Neural cell (in vitro differentiated cells): ENCODE measurements at regions not wholly inside any gene's neighbourhood (a gene's known extent, or its start where the extent isn't known, plus 50 kb on each side); places are given as distances from the start of the nearest gene placed in this dataset.
A peak's percentile ranks its signal among the peaks of the same experiment; 100 is the strongest.

ENCODE experiments used
- H2AFZ ChIP-seq: fragments of 200-600, 300-800 bp; sonication (generic), shearing (Covaris generic); 2 replicates; pipeline ENCODE4 v1.6.0; 2014; ENCODE audit warnings: low read depth, mild to moderate bottlenecking, antibody characterized with exemption, low read length, moderate library complexity
- H3F3A ChIP-seq: fragments of 200-600 bp; shearing (Covaris generic); 2 replicates; pipeline ENCODE4 v1.6.1; 2016; ENCODE audit warnings: mild to moderate bottlenecking, moderate library complexity, mixed read lengths, antibody characterized with exemption, low read length; ENCODE audit not compliant: insufficient read depth, poor library complexity, severe bottlenecking
- H3K27ac ChIP-seq: fragments of 200-600, 300-800 bp; sonication (generic), shearing (Covaris generic); 2 replicates; pipeline ENCODE4 v1.5.1; 2014; ENCODE audit warnings: mild to moderate bottlenecking, low read length, moderate library complexity
- H3K27me3 ChIP-seq: fragments of 300-800, 200-600 bp; sonication (generic), shearing (Covaris generic); 2 replicates; pipeline ENCODE4 v1.6.0; 2014; ENCODE audit warnings: mild to moderate bottlenecking, low read depth, low read length, moderate library complexity; ENCODE audit not compliant: insufficient read depth
- H3K36me3 ChIP-seq: fragments of 300-800, 200-600 bp; sonication (generic), shearing (Covaris generic); 2 replicates; pipeline ENCODE4 v1.5.1; 2014; ENCODE audit warnings: mild to moderate bottlenecking, antibody characterized with exemption, low read length, moderate library complexity; ENCODE audit not compliant: insufficient read depth
- H3K4me2 ChIP-seq: fragments of 300-800, 200-600 bp; sonication (generic), shearing (Covaris generic); 2 replicates; pipeline ENCODE4 v1.6.0; 2014; ENCODE audit warnings: mild to moderate bottlenecking, low read length
- H3K4me3 ChIP-seq: fragments of 300-800, 200-600 bp; sonication (generic), shearing (Covaris generic); 2 replicates; pipeline ENCODE4 v1.5.1; 2014; ENCODE audit warnings: mild to moderate bottlenecking, low read length, moderate library complexity
- H3K79me2 ChIP-seq: fragments of 200-600 bp; shearing (Covaris generic); replicated peaks from 2 replicates; pipeline ENCODE4 v1.6.0; 2014; ENCODE audit warnings: mild to moderate bottlenecking, low read length, moderate library complexity; ENCODE audit not compliant: insufficient read depth
- H3K9ac ChIP-seq: fragments of 300-800, 200-600 bp; sonication (generic), shearing (Covaris generic); 2 replicates; pipeline ENCODE4 v1.6.1; 2016; ENCODE audit warnings: mild to moderate bottlenecking, low read length, mixed read lengths
- H3K9me2 ChIP-seq: fragments of 200-600 bp; shearing (Covaris generic); 2 replicates; pipeline ENCODE4 v1.6.1; 2016; ENCODE audit warnings: mild to moderate bottlenecking, low read length, mixed read lengths; ENCODE audit not compliant: insufficient read depth
- H3K9me3 ChIP-seq: fragments of 200-600, 300-800 bp; sonication (generic), shearing (Covaris generic); 2 replicates; pipeline ENCODE4 v1.6.1; 2016; ENCODE audit warnings: mild to moderate bottlenecking, mixed run types, low read length, moderate library complexity, mixed read lengths
- H4K20me1 ChIP-seq: fragments of 200-600 bp; shearing (Covaris generic); 2 replicates; pipeline ENCODE4 v1.6.1; 2016; ENCODE audit warnings: mild to moderate bottlenecking, mixed run types; ENCODE audit not compliant: insufficient read depth
- CTCF ChIP-seq: fragments of 450-650 bp; IDR thresholded peaks from 2 replicates; pipeline ENCODE4 v1.5.1; 2014; ENCODE audit warnings: antibody characterized with exemption, mild to moderate bottlenecking, moderate library complexity; ENCODE audit not compliant: poor library complexity, severe bottlenecking
- EP300 ChIP-seq: fragments of 450-650 bp; conservative IDR thresholded peaks from 2 replicates; pipeline ENCODE4 v1.6.1; 2014; ENCODE audit warnings: antibody characterized with exemption, mild to moderate bottlenecking, moderate library complexity; ENCODE audit not compliant: poor library complexity, severe bottlenecking
- EZH2 ChIP-seq: fragments of 200-600, 300-800 bp; shearing (Covaris generic), sonication (generic); IDR thresholded peaks from 2 replicates; pipeline ENCODE4 v1.6.1; 2014; ENCODE audit warnings: antibody characterized with exemption, low read length, borderline replicate concordance, mild to moderate bottlenecking; ENCODE audit not compliant: insufficient read depth, poor library complexity, severe bottlenecking
- MXI1 ChIP-seq: fragments of 450-650 bp; conservative IDR thresholded peaks from 2 replicates; pipeline ENCODE4 v1.6.1; 2014; ENCODE audit warnings: antibody characterized with exemption, mild to moderate bottlenecking; ENCODE audit not compliant: poor library complexity, severe bottlenecking
- POLR2AphosphoS5 ChIP-seq: IDR thresholded peaks from 2 replicates; pipeline ENCODE4 v1.6.1; 2012
- RAD21 ChIP-seq: fragments of 450-650 bp; conservative IDR thresholded peaks from 2 replicates; pipeline ENCODE4 v1.6.1; 2014; ENCODE audit warnings: antibody characterized with exemption, mild to moderate bottlenecking, moderate library complexity
- SMC3 ChIP-seq: fragments of 450-650 bp; conservative IDR thresholded peaks from 2 replicates; pipeline ENCODE4 v1.6.1; 2014; ENCODE audit warnings: antibody characterized with exemption, mild to moderate bottlenecking, moderate library complexity; ENCODE audit not compliant: poor library complexity
- TAF1 ChIP-seq: IDR thresholded peaks from 2 replicates; pipeline ENCODE4 v1.6.1; 2012; ENCODE audit warnings: low read depth
- TF ChIP-seq, protein P1 (sequence below): IDR thresholded peaks from 2 replicates; pipeline ENCODE4 v1.6.1; 2012; ENCODE audit warnings: borderline replicate concordance

DNA sequence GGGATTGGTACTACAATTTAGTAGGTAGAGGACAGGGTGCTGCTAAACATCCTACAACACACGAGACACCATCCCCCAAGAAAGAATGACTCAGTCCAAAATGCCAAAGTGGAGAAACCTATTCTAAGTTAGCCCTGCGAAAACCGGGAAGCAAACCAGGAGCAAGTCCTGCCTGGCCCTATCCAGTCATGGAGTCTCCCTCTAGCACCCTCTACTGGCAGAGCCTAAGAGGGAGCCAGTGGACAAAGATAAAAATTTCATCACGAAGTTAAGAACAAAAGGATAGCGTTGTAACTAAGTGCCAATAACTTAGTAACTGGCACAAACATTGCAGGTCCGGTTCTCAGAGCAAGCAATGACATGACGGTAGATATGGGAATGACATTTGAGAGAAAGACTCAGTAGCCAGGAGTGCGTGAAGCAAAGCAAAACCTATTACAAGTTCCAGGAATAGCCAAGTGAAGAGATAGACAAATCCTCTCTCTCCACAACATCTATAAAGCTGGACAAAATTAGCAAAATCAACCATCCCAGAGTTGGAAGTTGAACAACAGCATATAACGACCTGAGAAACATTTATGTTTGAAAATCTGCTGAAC is 383.5 kb downstream of the OMA1 start:
- no peaks in the 10 kb centered on the region for H3K27me3 ChIP-seq
- H3K9ac ChIP-seq, result no peak overlapping the region
- H3K4me2 ChIP-seq, result no peak overlapping the region
- no peaks in the 10 kb centered on the region for H3K9me3 ChIP-seq
- H3K4me3 ChIP-seq, result no peak overlapping the region
- no peaks in the 10 kb centered on the region for H3K36me3 ChIP-seq
- no peaks in the 10 kb centered on the region for H3K79me2 ChIP-seq
- TF ChIP-seq CTCF (peak; percentile 72), RAD21 (peak; percentile 67), POLR2AphosphoS5 (no peak), SMC3 (peak; percentile 71)
- no peaks in the 10 kb centered on the region for H4K20me1 ChIP-seq
- no peaks in the 10 kb centered on the region for H3K9me2 ChIP-seq
- H3F3A ChIP-seq, result no peaks in the 10 kb centered on the region
- H2AFZ ChIP-seq, result no peak overlapping the region
- no peak overlapping the region for H3K27ac ChIP-seq

GRCh38 chr1:58159434-58159830 is 387.1 kb downstream of the OMA1 start:
- TF ChIP-seq, protein P1, sequence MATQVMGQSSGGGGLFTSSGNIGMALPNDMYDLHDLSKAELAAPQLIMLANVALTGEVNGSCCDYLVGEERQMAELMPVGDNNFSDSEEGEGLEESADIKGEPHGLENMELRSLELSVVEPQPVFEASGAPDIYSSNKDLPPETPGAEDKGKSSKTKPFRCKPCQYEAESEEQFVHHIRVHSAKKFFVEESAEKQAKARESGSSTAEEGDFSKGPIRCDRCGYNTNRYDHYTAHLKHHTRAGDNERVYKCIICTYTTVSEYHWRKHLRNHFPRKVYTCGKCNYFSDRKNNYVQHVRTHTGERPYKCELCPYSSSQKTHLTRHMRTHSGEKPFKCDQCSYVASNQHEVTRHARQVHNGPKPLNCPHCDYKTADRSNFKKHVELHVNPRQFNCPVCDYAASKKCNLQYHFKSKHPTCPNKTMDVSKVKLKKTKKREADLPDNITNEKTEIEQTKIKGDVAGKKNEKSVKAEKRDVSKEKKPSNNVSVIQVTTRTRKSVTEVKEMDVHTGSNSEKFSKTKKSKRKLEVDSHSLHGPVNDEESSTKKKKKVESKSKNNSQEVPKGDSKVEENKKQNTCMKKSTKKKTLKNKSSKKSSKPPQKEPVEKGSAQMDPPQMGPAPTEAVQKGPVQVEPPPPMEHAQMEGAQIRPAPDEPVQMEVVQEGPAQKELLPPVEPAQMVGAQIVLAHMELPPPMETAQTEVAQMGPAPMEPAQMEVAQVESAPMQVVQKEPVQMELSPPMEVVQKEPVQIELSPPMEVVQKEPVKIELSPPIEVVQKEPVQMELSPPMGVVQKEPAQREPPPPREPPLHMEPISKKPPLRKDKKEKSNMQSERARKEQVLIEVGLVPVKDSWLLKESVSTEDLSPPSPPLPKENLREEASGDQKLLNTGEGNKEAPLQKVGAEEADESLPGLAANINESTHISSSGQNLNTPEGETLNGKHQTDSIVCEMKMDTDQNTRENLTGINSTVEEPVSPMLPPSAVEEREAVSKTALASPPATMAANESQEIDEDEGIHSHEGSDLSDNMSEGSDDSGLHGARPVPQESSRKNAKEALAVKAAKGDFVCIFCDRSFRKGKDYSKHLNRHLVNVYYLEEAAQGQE, result no peak
- TF ChIP-seq CTCF (no peak), POLR2AphosphoS5 (no peak), EP300 (no peak), MXI1 (no peak), TAF1 (no peak), RAD21 (no peak), EZH2 (no peak), SMC3 (no peak)
- H3K27me3 ChIP-seq, result no peaks in the 10 kb centered on the region
- H4K20me1 ChIP-seq, result no peaks in the 10 kb centered on the region
- no peak overlapping the region for H3K4me2 ChIP-seq
- H3F3A ChIP-seq, result no peaks in the 10 kb centered on the region
- H2AFZ ChIP-seq, result no peak overlapping the region
- no peaks in the 10 kb centered on the region for H3K79me2 ChIP-seq
- no peaks in the 10 kb centered on the region for H3K9me3 ChIP-seq
- H3K9ac ChIP-seq, result no peak overlapping the region
- no peaks in the 10 kb centered on the region for H3K9me2 ChIP-seq
- H3K4me3 ChIP-seq, result no peak overlapping the region
- H3K36me3 ChIP-seq, result no peaks in the 10 kb centered on the region
- no peak overlapping the region for H3K27ac ChIP-seq
